Parathyroid adenoma (tissue), 2 donors: ENCODE measurements at regions not wholly inside any gene's neighbourhood (a gene's known extent, or its start where the extent isn't known, plus 50 kb on each side); places are given as distances from the start of the nearest gene placed in this dataset.

ENCODE experiments used
- H2AFZ ChIP-seq: fragments of 300-600 bp; sonication (generic); one replicate; pipeline ENCODE4 v1.7.0; 2017; ENCODE audit warnings: antibody characterized with exemption, mild to moderate bottlenecking
- H3K27ac ChIP-seq: fragments of 300-600 bp; sonication (generic); one replicate; pipeline ENCODE4 v1.7.0; 2017
- H3K27me3 ChIP-seq: fragments of 300-600 bp; sonication (generic); one replicate; pipeline ENCODE4 v1.7.0; 2017; ENCODE audit warnings: low read length; ENCODE audit not compliant: control insufficient read depth, insufficient read depth
- H3K36me3 ChIP-seq: fragments of 300-600 bp; sonication (generic); one replicate; pipeline ENCODE4 v1.7.0; 2017; ENCODE audit warnings: low read length; ENCODE audit not compliant: control insufficient read depth, insufficient read depth
- H3K4me1 ChIP-seq: fragments of 300-600 bp; sonication (generic); one replicate; pipeline ENCODE4 v1.7.0; 2017; ENCODE audit warnings: control low read depth
- H3K4me2 ChIP-seq: fragments of 300-600 bp; sonication (generic); one replicate; pipeline ENCODE4 v1.7.0; 2017; ENCODE audit warnings: low read length
- H3K4me3 ChIP-seq: fragments of 300-600 bp; sonication (generic); one replicate; pipeline ENCODE4 v1.7.0; 2017; ENCODE audit warnings: low read depth, low read length
- H3K79me2 ChIP-seq: fragments of 300-600 bp; sonication (generic); one replicate; pipeline ENCODE4 v1.7.0; 2017; ENCODE audit warnings: control low read depth
- H3K9ac ChIP-seq: fragments of 300-600 bp; sonication (generic); one replicate; pipeline ENCODE4 v1.7.0; 2017; ENCODE audit warnings: mild to moderate bottlenecking
- H3K9me3 ChIP-seq: fragments of 300-600 bp; sonication (generic); one replicate; pipeline ENCODE4 v1.7.0; 2017; ENCODE audit warnings: low read length; ENCODE audit not compliant: control insufficient read depth
- TF ChIP-seq, protein P1 (sequence below): fragments of 300-600 bp; sonication (generic); IDR thresholded peaks from one replicate; pipeline ENCODE4 v1.7.0; 2017; ENCODE audit warnings: antibody characterized with exemption, mild to moderate bottlenecking
- donor health status: primary hyperparathyroidism.

DNA sequence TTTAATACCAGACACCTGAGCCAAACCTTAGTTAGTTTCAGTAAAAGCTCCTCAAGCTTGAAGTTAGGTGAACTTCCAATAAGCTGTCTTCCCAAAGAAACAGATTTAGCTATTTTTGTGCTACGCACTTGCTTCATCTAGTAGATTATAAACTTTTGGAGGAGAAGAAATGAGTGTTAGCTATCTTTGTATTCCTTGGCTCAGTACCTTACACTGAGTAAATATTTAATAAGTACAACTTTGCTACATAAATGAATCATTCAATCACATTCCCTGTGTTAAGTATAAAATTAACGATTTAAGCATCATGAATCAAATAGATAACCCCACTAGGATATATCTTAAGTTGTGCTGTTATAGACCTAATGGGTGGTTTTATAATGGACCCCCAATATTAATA, 307.0 kb downstream of the PCNX1 start:
- H3K27me3 ChIP-seq, result no peaks in the 10 kb centered on the region
- H3K4me3 ChIP-seq, result no peak overlapping the region
- no peak overlapping the region for H3K27ac ChIP-seq
- no peaks in the 10 kb centered on the region for H3K9me3 ChIP-seq
- TF ChIP-seq, protein P1, sequence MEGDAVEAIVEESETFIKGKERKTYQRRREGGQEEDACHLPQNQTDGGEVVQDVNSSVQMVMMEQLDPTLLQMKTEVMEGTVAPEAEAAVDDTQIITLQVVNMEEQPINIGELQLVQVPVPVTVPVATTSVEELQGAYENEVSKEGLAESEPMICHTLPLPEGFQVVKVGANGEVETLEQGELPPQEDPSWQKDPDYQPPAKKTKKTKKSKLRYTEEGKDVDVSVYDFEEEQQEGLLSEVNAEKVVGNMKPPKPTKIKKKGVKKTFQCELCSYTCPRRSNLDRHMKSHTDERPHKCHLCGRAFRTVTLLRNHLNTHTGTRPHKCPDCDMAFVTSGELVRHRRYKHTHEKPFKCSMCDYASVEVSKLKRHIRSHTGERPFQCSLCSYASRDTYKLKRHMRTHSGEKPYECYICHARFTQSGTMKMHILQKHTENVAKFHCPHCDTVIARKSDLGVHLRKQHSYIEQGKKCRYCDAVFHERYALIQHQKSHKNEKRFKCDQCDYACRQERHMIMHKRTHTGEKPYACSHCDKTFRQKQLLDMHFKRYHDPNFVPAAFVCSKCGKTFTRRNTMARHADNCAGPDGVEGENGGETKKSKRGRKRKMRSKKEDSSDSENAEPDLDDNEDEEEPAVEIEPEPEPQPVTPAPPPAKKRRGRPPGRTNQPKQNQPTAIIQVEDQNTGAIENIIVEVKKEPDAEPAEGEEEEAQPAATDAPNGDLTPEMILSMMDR, result no peak
- H3K9ac ChIP-seq, result no peak overlapping the region
- no peak overlapping the region for H3K4me2 ChIP-seq
- no peaks in the 10 kb centered on the region for H3K4me1 ChIP-seq
- H3K79me2 ChIP-seq, result no peaks in the 10 kb centered on the region
- no peak overlapping the region for H2AFZ ChIP-seq
- no peaks in the 10 kb centered on the region for H3K36me3 ChIP-seq

DNA sequence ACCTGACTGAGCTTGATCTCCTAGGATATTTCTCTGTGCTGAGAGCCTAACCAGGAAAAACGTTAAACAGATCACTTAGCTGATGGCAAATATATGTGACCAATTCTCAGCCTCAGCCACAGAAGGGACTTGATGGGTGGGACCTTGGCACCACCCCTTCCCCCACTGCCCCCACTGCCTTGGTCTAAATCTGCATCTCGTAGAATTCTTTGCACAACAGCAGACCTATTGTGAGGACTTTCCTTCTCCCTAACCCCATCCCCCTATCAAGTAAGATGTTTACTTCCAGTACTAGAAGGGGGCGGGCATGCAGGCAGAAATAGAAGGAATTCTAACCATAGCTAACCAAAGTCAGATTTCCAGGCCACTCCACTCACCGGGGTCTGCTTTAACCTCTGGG, 313.2 kb downstream of the PCNX1 start:
- Histone ChIP-seq H2AFZ (no peak overlapping the region), H3K9me3 (no peaks in the 10 kb centered on the region), H3K79me2 (no peaks in the 10 kb centered on the region), H3K4me1 (peaks cover 3% of the 10 kb centered on the region), H3K27ac (no peak overlapping the region), H3K36me3 (no peaks in the 10 kb centered on the region), H3K27me3 (no peaks in the 10 kb centered on the region), H3K4me3 (no peak overlapping the region), H3K4me2 (no peak overlapping the region), H3K9ac (no peak overlapping the region)
- TF ChIP-seq, protein P1, result no peak

DNA sequence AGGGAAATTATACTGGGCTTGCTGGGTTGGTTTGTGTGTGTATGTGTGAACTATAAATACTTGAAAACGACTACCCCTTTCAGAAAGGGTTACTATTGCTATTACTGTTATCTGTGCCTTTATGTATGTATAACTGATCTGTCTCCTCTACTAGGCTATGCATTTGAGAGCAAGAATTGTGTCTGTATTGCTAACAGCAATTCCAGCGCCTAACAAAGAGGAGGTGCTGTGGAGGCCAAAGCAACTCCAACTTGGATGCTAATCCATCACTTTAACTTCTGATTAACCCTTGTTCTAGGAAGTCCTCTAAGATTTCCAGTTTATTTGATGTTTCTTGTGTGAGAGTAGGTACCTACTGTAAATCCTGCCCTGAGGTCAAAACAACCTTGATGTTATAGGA, 313.9 kb downstream of the PCNX1 start:
- Histone ChIP-seq H3K4me1 (peaks cover 3% of the 10 kb centered on the region), H3K79me2 (no peaks in the 10 kb centered on the region), H3K9me3 (no peaks in the 10 kb centered on the region), H3K27ac (no peak overlapping the region), H3K4me2 (no peak overlapping the region), H3K36me3 (no peaks in the 10 kb centered on the region), H2AFZ (no peak overlapping the region), H3K9ac (no peak overlapping the region), H3K4me3 (no peak overlapping the region), H3K27me3 (no peaks in the 10 kb centered on the region)
- TF ChIP-seq, protein P1, result no peak

DNA sequence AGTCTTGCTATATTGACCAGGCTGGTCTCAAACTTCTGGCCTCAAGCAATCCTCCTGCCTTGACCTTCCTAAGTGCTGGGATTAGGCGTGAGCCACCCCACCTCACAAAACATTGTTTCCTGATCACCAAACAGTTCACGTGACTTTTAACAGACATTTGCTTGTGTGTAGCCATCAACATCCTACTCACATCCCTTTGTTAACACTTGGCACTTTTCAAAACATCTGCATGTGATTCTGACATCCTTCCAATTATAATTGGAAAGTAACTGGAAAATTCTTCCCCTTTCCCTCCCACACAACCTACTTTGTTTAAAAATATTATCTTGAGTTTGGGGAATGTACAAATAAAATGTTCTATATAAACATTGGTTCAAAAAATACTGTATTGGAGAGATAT, 317.9 kb downstream of the PCNX1 start:
- Histone ChIP-seq H3K36me3 (no peaks in the 10 kb centered on the region), H3K27ac (no peak overlapping the region), H3K9ac (no peak overlapping the region), H2AFZ (no peak overlapping the region), H3K4me2 (no peak overlapping the region), H3K27me3 (no peaks in the 10 kb centered on the region), H3K4me3 (no peak overlapping the region), H3K9me3 (no peaks in the 10 kb centered on the region), H3K79me2 (no peaks in the 10 kb centered on the region), H3K4me1 (peaks cover 3% of the 10 kb centered on the region)
- TF ChIP-seq, protein P1, result no peak

DNA sequence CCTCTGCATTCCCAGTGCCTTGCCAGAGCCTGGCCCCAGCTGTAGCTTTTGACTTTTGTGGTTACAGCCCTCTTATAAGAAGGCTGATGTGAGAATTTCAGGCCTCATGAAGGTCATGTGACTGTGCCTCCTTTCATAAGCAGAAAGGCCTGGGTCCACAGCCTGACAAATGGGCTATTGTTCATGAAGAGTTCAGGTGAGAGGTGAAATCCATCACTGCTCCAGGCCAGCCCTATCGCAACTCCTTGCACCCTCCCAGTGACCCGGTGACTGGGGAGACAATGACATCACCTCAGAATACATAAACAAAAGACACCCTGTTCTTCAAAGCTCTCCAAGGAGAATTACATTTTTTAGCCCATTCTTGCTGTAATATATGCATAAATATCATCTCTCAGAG, 321.5 kb downstream of the PCNX1 start:
- no peak overlapping the region for H3K27ac ChIP-seq
- TF ChIP-seq, protein P1, result no peak
- H3K27me3 ChIP-seq, result no peaks in the 10 kb centered on the region
- H3K9ac ChIP-seq, result no peak overlapping the region
- no peaks in the 10 kb centered on the region for H3K36me3 ChIP-seq
- no peaks in the 10 kb centered on the region for H3K4me1 ChIP-seq
- no peak overlapping the region for H3K4me2 ChIP-seq
- H3K79me2 ChIP-seq, result no peaks in the 10 kb centered on the region
- no peak overlapping the region for H3K4me3 ChIP-seq
- no peak overlapping the region for H2AFZ ChIP-seq
- H3K9me3 ChIP-seq, result no peaks in the 10 kb centered on the region
